ENCODE measurements at regions not wholly inside any gene's neighbourhood (a gene's known extent, or its start where the extent isn't known, plus 50 kb on each side); places are given as distances from the start of the nearest gene placed in this dataset.

GRCh38 chr20:53660947-53661381, 67.3 kb upstream of the ZNF217 start:
- no peaks in the 10 kb centered on the region; the same call in 1 of the 2 replicates for H3K27me3 Mint-ChIP-seq (ENCODE audit: low read depth)
- H3K18ac ChIP-seq (ENCODE audit: insufficient read length, low read depth, low read length): no peak overlapping the region
- no peak overlapping the region for H4K91ac ChIP-seq (ENCODE audit: insufficient read length, low read depth, low read length)
- no peak overlapping the region for H2BK5ac ChIP-seq (ENCODE audit: insufficient read length, low read length)
- no peaks in the 10 kb centered on the region for H4K20me1 ChIP-seq (ENCODE audit: control insufficient read depth, insufficient read depth, insufficient read length)
- H3K27ac Mint-ChIP-seq: peak overlapping the region in 1 of 3 experiments; percentile 32; a peak in 1 of 7 replicates
- H3K27me3 ChIP-seq (ENCODE audit: insufficient read depth, low read length): no peaks in the 10 kb centered on the region
- H2BK20ac ChIP-seq (ENCODE audit: low read depth, low read length, poor library complexity, severe bottlenecking): no peak overlapping the region
- peak overlapping the region; percentile 46 for H2AFZ ChIP-seq (ENCODE audit: low read length)
- H3K36me3 Mint-ChIP-seq (ENCODE audit: insufficient read depth in 1 of 3, low read depth in 3 of 3): no peaks in the 10 kb centered on the region
- H2BK15ac ChIP-seq (ENCODE audit: low read depth, low read length): no peak overlapping the region
- H3K79me2 ChIP-seq (ENCODE audit: insufficient read depth, low read length): no peaks in the 10 kb centered on the region
- no peak overlapping the region for H3T11ph ChIP-seq (ENCODE audit: low read length)
- H3K4ac ChIP-seq (ENCODE audit: low read depth, low read length): no peak overlapping the region
- H3K56ac ChIP-seq (ENCODE audit: insufficient read length, low read depth, low read length): no peak overlapping the region
- H3K4me2 ChIP-seq (ENCODE audit: insufficient read depth, insufficient read length, low read length): peak overlapping the region; percentile 16
- TF ChIP-seq, protein P1, sequence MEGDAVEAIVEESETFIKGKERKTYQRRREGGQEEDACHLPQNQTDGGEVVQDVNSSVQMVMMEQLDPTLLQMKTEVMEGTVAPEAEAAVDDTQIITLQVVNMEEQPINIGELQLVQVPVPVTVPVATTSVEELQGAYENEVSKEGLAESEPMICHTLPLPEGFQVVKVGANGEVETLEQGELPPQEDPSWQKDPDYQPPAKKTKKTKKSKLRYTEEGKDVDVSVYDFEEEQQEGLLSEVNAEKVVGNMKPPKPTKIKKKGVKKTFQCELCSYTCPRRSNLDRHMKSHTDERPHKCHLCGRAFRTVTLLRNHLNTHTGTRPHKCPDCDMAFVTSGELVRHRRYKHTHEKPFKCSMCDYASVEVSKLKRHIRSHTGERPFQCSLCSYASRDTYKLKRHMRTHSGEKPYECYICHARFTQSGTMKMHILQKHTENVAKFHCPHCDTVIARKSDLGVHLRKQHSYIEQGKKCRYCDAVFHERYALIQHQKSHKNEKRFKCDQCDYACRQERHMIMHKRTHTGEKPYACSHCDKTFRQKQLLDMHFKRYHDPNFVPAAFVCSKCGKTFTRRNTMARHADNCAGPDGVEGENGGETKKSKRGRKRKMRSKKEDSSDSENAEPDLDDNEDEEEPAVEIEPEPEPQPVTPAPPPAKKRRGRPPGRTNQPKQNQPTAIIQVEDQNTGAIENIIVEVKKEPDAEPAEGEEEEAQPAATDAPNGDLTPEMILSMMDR (conservative IDR thresholded peaks at IDR 0.05): no peak; the same call in 2 of the 3 replicates
- H3K23ac ChIP-seq (ENCODE audit: insufficient read length, low read depth, low read length): no peak overlapping the region
- H2BK120ac ChIP-seq (ENCODE audit: low read depth, low read length, poor library complexity, severe bottlenecking): no peak overlapping the region
- DNase-seq: no peak
- no CpG with 5 or more reads among the region's 6 CpGs for WGBS (ENCODE audit: extremely low coverage, insufficient read length, low lambda C conversion rate)
- no peak overlapping the region for H3K27ac ChIP-seq (ENCODE audit: insufficient read length, low read depth, low read length)
- no peak overlapping the region for H3K4me3 Mint-ChIP-seq
- peaks cover 44 to 49% of the 10 kb centered on the region in 2 experiments for H3K4me1 Mint-ChIP-seq
- H3K9ac ChIP-seq (ENCODE audit: extremely low read depth, insufficient read length, low read length): no peak overlapping the region
- no peaks in the 10 kb centered on the region for H3K9me3 Mint-ChIP-seq
- no peak overlapping the region for H4K8ac ChIP-seq (replicated peaks; ENCODE audit: insufficient read length, low read depth, low read length)
- no peak overlapping the region for H2BK12ac ChIP-seq (ENCODE audit: insufficient read length, low read depth, low read length)
- H2AK5ac ChIP-seq (ENCODE audit: insufficient read length, low read length): no peak overlapping the region
- no peak overlapping the region for H3K14ac ChIP-seq (ENCODE audit: insufficient read depth, low read length)
- H4K5ac ChIP-seq (ENCODE audit: insufficient read length, low read depth, low read length): no peak overlapping the region
- no peaks in the 10 kb centered on the region for H3K79me1 ChIP-seq (ENCODE audit: insufficient read depth, low read depth, low read length, poor library complexity, severe bottlenecking)
- no peaks in the 10 kb centered on the region for H3K9me3 ChIP-seq (ENCODE audit: control insufficient read depth, low read depth, low read length)
- H3K4me1 ChIP-seq (ENCODE audit: insufficient read depth, low read length): no peaks in the 10 kb centered on the region; the same call in 1 of the 2 replicates
- H3K23me2 ChIP-seq (ENCODE audit: insufficient read length, low read depth, low read length, poor library complexity, severe bottlenecking): peaks cover 2% of the 10 kb centered on the region
